Neural cell (in vitro differentiated cells): ENCODE measurements at regions not wholly inside any gene's neighbourhood (a gene's known extent, or its start where the extent isn't known, plus 50 kb on each side); places are given as distances from the start of the nearest gene placed in this dataset.

Experiments
- H2AFZ ChIP-seq: fragments of 200-600, 300-800 bp; sonication (generic), shearing (Covaris generic); 2 replicates; pipeline ENCODE4 v1.6.0; 2014; ENCODE audit warnings: low read depth, mild to moderate bottlenecking, antibody characterized with exemption, low read length, moderate library complexity
- H3F3A ChIP-seq: fragments of 200-600 bp; shearing (Covaris generic); 2 replicates; pipeline ENCODE4 v1.6.1; 2016; ENCODE audit warnings: mild to moderate bottlenecking, moderate library complexity, mixed read lengths, antibody characterized with exemption, low read length; ENCODE audit not compliant: insufficient read depth, poor library complexity, severe bottlenecking
- H3K27ac ChIP-seq: fragments of 200-600, 300-800 bp; sonication (generic), shearing (Covaris generic); 2 replicates; pipeline ENCODE4 v1.5.1; 2014; ENCODE audit warnings: mild to moderate bottlenecking, low read length, moderate library complexity
- H3K27me3 ChIP-seq: fragments of 300-800, 200-600 bp; sonication (generic), shearing (Covaris generic); 2 replicates; pipeline ENCODE4 v1.6.0; 2014; ENCODE audit warnings: mild to moderate bottlenecking, low read depth, low read length, moderate library complexity; ENCODE audit not compliant: insufficient read depth
- H3K36me3 ChIP-seq: fragments of 300-800, 200-600 bp; sonication (generic), shearing (Covaris generic); 2 replicates; pipeline ENCODE4 v1.5.1; 2014; ENCODE audit warnings: mild to moderate bottlenecking, antibody characterized with exemption, low read length, moderate library complexity; ENCODE audit not compliant: insufficient read depth
- H3K4me2 ChIP-seq: fragments of 300-800, 200-600 bp; sonication (generic), shearing (Covaris generic); 2 replicates; pipeline ENCODE4 v1.6.0; 2014; ENCODE audit warnings: mild to moderate bottlenecking, low read length
- H3K4me3 ChIP-seq: fragments of 300-800, 200-600 bp; sonication (generic), shearing (Covaris generic); 2 replicates; pipeline ENCODE4 v1.5.1; 2014; ENCODE audit warnings: mild to moderate bottlenecking, low read length, moderate library complexity
- H3K79me2 ChIP-seq: fragments of 200-600 bp; shearing (Covaris generic); replicated peaks from 2 replicates; pipeline ENCODE4 v1.6.0; 2014; ENCODE audit warnings: mild to moderate bottlenecking, low read length, moderate library complexity; ENCODE audit not compliant: insufficient read depth
- H3K9ac ChIP-seq: fragments of 300-800, 200-600 bp; sonication (generic), shearing (Covaris generic); 2 replicates; pipeline ENCODE4 v1.6.1; 2016; ENCODE audit warnings: mild to moderate bottlenecking, low read length, mixed read lengths
- H3K9me2 ChIP-seq: fragments of 200-600 bp; shearing (Covaris generic); 2 replicates; pipeline ENCODE4 v1.6.1; 2016; ENCODE audit warnings: mild to moderate bottlenecking, low read length, mixed read lengths; ENCODE audit not compliant: insufficient read depth
- H3K9me3 ChIP-seq: fragments of 200-600, 300-800 bp; sonication (generic), shearing (Covaris generic); 2 replicates; pipeline ENCODE4 v1.6.1; 2016; ENCODE audit warnings: mild to moderate bottlenecking, mixed run types, low read length, moderate library complexity, mixed read lengths
- H4K20me1 ChIP-seq: fragments of 200-600 bp; shearing (Covaris generic); 2 replicates; pipeline ENCODE4 v1.6.1; 2016; ENCODE audit warnings: mild to moderate bottlenecking, mixed run types; ENCODE audit not compliant: insufficient read depth
- CTCF ChIP-seq: fragments of 450-650 bp; IDR thresholded peaks from 2 replicates; pipeline ENCODE4 v1.5.1; 2014; ENCODE audit warnings: antibody characterized with exemption, mild to moderate bottlenecking, moderate library complexity; ENCODE audit not compliant: poor library complexity, severe bottlenecking
- EP300 ChIP-seq: fragments of 450-650 bp; conservative IDR thresholded peaks from 2 replicates; pipeline ENCODE4 v1.6.1; 2014; ENCODE audit warnings: antibody characterized with exemption, mild to moderate bottlenecking, moderate library complexity; ENCODE audit not compliant: poor library complexity, severe bottlenecking
- POLR2AphosphoS5 ChIP-seq: IDR thresholded peaks from 2 replicates; pipeline ENCODE4 v1.6.1; 2012
- RAD21 ChIP-seq: fragments of 450-650 bp; conservative IDR thresholded peaks from 2 replicates; pipeline ENCODE4 v1.6.1; 2014; ENCODE audit warnings: antibody characterized with exemption, mild to moderate bottlenecking, moderate library complexity
- SMC3 ChIP-seq: fragments of 450-650 bp; conservative IDR thresholded peaks from 2 replicates; pipeline ENCODE4 v1.6.1; 2014; ENCODE audit warnings: antibody characterized with exemption, mild to moderate bottlenecking, moderate library complexity; ENCODE audit not compliant: poor library complexity
- TAF1 ChIP-seq: IDR thresholded peaks from 2 replicates; pipeline ENCODE4 v1.6.1; 2012; ENCODE audit warnings: low read depth
- TF ChIP-seq, protein P1 (sequence below): IDR thresholded peaks from 2 replicates; pipeline ENCODE4 v1.6.1; 2012; ENCODE audit warnings: borderline replicate concordance

GRCh38 chr2:65864619-65865018, 432.2 kb upstream of the SPRED2 start:
- no peak overlapping the region for H3K4me2 ChIP-seq
- H3K9ac ChIP-seq: no peak overlapping the region
- H3K27me3 ChIP-seq: no peaks in the 10 kb centered on the region
- no peak overlapping the region for H3K4me3 ChIP-seq
- no peaks in the 10 kb centered on the region for H3K79me2 ChIP-seq
- H3K36me3 ChIP-seq: no peaks in the 10 kb centered on the region
- H3K9me2 ChIP-seq: no peaks in the 10 kb centered on the region
- H3K27ac ChIP-seq: no peak overlapping the region
- TF ChIP-seq RAD21: no peak
- TF ChIP-seq, protein P1, sequence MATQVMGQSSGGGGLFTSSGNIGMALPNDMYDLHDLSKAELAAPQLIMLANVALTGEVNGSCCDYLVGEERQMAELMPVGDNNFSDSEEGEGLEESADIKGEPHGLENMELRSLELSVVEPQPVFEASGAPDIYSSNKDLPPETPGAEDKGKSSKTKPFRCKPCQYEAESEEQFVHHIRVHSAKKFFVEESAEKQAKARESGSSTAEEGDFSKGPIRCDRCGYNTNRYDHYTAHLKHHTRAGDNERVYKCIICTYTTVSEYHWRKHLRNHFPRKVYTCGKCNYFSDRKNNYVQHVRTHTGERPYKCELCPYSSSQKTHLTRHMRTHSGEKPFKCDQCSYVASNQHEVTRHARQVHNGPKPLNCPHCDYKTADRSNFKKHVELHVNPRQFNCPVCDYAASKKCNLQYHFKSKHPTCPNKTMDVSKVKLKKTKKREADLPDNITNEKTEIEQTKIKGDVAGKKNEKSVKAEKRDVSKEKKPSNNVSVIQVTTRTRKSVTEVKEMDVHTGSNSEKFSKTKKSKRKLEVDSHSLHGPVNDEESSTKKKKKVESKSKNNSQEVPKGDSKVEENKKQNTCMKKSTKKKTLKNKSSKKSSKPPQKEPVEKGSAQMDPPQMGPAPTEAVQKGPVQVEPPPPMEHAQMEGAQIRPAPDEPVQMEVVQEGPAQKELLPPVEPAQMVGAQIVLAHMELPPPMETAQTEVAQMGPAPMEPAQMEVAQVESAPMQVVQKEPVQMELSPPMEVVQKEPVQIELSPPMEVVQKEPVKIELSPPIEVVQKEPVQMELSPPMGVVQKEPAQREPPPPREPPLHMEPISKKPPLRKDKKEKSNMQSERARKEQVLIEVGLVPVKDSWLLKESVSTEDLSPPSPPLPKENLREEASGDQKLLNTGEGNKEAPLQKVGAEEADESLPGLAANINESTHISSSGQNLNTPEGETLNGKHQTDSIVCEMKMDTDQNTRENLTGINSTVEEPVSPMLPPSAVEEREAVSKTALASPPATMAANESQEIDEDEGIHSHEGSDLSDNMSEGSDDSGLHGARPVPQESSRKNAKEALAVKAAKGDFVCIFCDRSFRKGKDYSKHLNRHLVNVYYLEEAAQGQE: no peak
- H2AFZ ChIP-seq: no peak overlapping the region
- H4K20me1 ChIP-seq: no peaks in the 10 kb centered on the region
- no peaks in the 10 kb centered on the region for H3F3A ChIP-seq
- no peaks in the 10 kb centered on the region for H3K9me3 ChIP-seq

GRCh38 chr2:65863713-65864112, 431.3 kb upstream of the SPRED2 start:
- Histone ChIP-seq H3F3A (no peaks in the 10 kb centered on the region), H3K4me2 (no peak overlapping the region), H3K9ac (no peak overlapping the region), H3K9me2 (no peaks in the 10 kb centered on the region), H3K9me3 (no peaks in the 10 kb centered on the region), H4K20me1 (no peaks in the 10 kb centered on the region), H3K36me3 (no peaks in the 10 kb centered on the region), H3K27me3 (no peaks in the 10 kb centered on the region), H3K27ac (no peak overlapping the region), H3K79me2 (no peaks in the 10 kb centered on the region), H3K4me3 (no peak overlapping the region), H2AFZ (no peak overlapping the region)
- TF ChIP-seq SMC3 (no peak), TAF1 (no peak), POLR2AphosphoS5 (no peak), RAD21 (no peak), CTCF (no peak), EP300 (no peak)

DNA sequence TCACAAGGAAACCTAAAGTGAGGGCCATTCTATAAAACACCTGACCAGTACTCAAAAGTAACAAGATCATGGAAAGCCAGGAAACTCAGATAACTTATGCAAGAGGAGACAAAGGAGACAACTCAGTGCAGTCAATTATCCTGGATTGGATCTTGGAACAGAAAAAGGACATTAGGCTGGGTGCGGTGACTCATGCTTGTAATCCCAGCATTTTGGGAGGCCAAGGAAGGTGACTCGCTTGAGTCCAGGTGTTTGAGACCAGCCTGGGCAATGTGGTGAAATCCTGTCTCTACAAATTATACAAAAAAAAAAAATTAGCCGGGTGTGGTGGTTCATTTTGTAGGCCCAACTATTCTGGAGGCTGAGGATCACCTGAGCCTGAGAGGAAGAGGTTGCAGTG, 424.5 kb upstream of the SPRED2 start:
- no peaks in the 10 kb centered on the region for H4K20me1 ChIP-seq
- H3K27ac ChIP-seq: no peak overlapping the region
- H3K9me3 ChIP-seq: no peaks in the 10 kb centered on the region
- no peaks in the 10 kb centered on the region for H3K9me2 ChIP-seq
- H3K4me3 ChIP-seq: no peak overlapping the region
- no peak overlapping the region for H3K9ac ChIP-seq
- no peaks in the 10 kb centered on the region for H3F3A ChIP-seq
- no peaks in the 10 kb centered on the region for H3K36me3 ChIP-seq
- no peaks in the 10 kb centered on the region for H3K79me2 ChIP-seq
- no peak overlapping the region for H3K4me2 ChIP-seq
- no peak for TF ChIP-seq RAD21
- no peaks in the 10 kb centered on the region for H3K27me3 ChIP-seq
- H2AFZ ChIP-seq: no peak overlapping the region
